SK-N-SH treated with all-trans-retinoic acid at 6 μM for 48 hours (cell line): ENCODE measurements at regions not wholly inside any gene's neighbourhood (a gene's known extent, or its start where the extent isn't known, plus 50 kb on each side); places are given as distances from the start of the nearest gene placed in this dataset.

Source experiments
- ATAC-seq: fragments of 200-7000 bp; cut with Tn5 transposase; 3 replicates; pipeline ENCODE4 v1.9.1; 2020; ENCODE audit warnings: mild to moderate bottlenecking, moderate library complexity
- ARNTL ChIP-seq: fragments of 450-650 bp; formaldehyde crosslinking; IDR thresholded peaks from 2 replicates; pipeline ENCODE4 v1.5.0; 2020; ENCODE audit warnings: low read depth, mild to moderate bottlenecking, moderate library complexity, borderline replicate concordance
- BACH2 ChIP-seq: fragments of 250-450 bp; sonication (Bioruptor Pico); IDR thresholded peaks from 2 replicates; pipeline ENCODE4 v1.9.0; 2021; ENCODE audit warnings: mild to moderate bottlenecking, borderline replicate concordance
- CREB5 ChIP-seq: fragments of 250-450 bp; sonication (Bioruptor Pico); IDR thresholded peaks from 2 replicates; pipeline ENCODE4 v1.5.1; 2020; ENCODE audit warnings: low read depth, mild to moderate bottlenecking, moderate library complexity
- CSDC2 ChIP-seq: fragments of 250-450 bp; sonication (Bioruptor Pico); IDR thresholded peaks from 2 replicates; pipeline ENCODE4 v1.5.0; 2020; ENCODE audit warnings: mild to moderate bottlenecking, moderate library complexity
- CSRNP3 ChIP-seq: fragments of 250-450 bp; sonication (Bioruptor Pico); IDR thresholded peaks from 2 replicates; pipeline ENCODE4 v1.5.1; 2021; ENCODE audit warnings: mild to moderate bottlenecking, moderate library complexity
- ESRRG ChIP-seq: fragments of 250-450 bp; sonication (Bioruptor Pico); IDR thresholded peaks from 2 replicates; pipeline ENCODE4 v1.6.1; 2021; ENCODE audit warnings: mild to moderate bottlenecking
- GLIS3 ChIP-seq: fragments of 250-450 bp; sonication (Bioruptor Pico); IDR thresholded peaks from 2 replicates; pipeline ENCODE4 v1.5.0; 2020; ENCODE audit warnings: mild to moderate bottlenecking, moderate library complexity
- ISL1 ChIP-seq: fragments of 250-450 bp; sonication (Bioruptor Pico); IDR thresholded peaks from 2 replicates; pipeline ENCODE4 v2.1.2; 2022; ENCODE audit warnings: mild to moderate bottlenecking, moderate library complexity
- OSR1 ChIP-seq: fragments of 250-450 bp; sonication (Bioruptor Pico); IDR thresholded peaks from 2 replicates; pipeline ENCODE4 v1.8.0; 2022; ENCODE audit warnings: moderate library complexity, mild to moderate bottlenecking, inconsistent platforms
- PATZ1 ChIP-seq: fragments of 250-450 bp; sonication (Bioruptor Pico); IDR thresholded peaks from 2 replicates; pipeline ENCODE4 v1.8.0; 2020; ENCODE audit warnings: mild to moderate bottlenecking, moderate library complexity, borderline replicate concordance
- POU6F1 ChIP-seq: fragments of 250-450 bp; sonication (Bioruptor Pico); IDR thresholded peaks from 2 replicates; pipeline ENCODE4 v1.8.0; 2021; ENCODE audit warnings: low read depth, mild to moderate bottlenecking, moderate library complexity, borderline replicate concordance
- PPARA ChIP-seq: fragments of 250-450 bp; sonication (Bioruptor Pico); IDR thresholded peaks from 2 replicates; pipeline ENCODE4 v1.5.0; 2020; ENCODE audit warnings: mild to moderate bottlenecking, borderline replicate concordance
- RARB ChIP-seq: fragments of 250-450 bp; sonication (Bioruptor Pico); IDR thresholded peaks from 2 replicates; pipeline ENCODE4 v1.8.0; 2021; ENCODE audit warnings: mild to moderate bottlenecking, moderate library complexity
- SNAI2 ChIP-seq: fragments of 250-450 bp; sonication (Bioruptor Pico); IDR thresholded peaks from 2 replicates; pipeline ENCODE4 v1.5.0; 2020; ENCODE audit warnings: mild to moderate bottlenecking, moderate library complexity
- TCF4 ChIP-seq: fragments of 250-450 bp; sonication (Bioruptor Pico); IDR thresholded peaks from 2 replicates; pipeline ENCODE4 v1.8.0; 2021; ENCODE audit warnings: mild to moderate bottlenecking, moderate library complexity, borderline replicate concordance
- TOX ChIP-seq: fragments of 250-450 bp; sonication (Bioruptor Pico); IDR thresholded peaks from 2 replicates; pipeline ENCODE4 v1.8.0; 2021; ENCODE audit warnings: mild to moderate bottlenecking, moderate library complexity, borderline replicate concordance
- TSHZ2 ChIP-seq: fragments of 250-450 bp; sonication (Bioruptor Pico); IDR thresholded peaks from 2 replicates; pipeline ENCODE4 v1.5.0; 2020; ENCODE audit warnings: mild to moderate bottlenecking, moderate library complexity
- ZC3H10 ChIP-seq: fragments of 250-450 bp; sonication (Bioruptor Pico); IDR thresholded peaks from 2 replicates; pipeline ENCODE4 v1.5.1; 2021; ENCODE audit warnings: mild to moderate bottlenecking, moderate library complexity
- ZFP3 ChIP-seq: fragments of 250-450 bp; sonication (Bioruptor Pico); IDR thresholded peaks from 2 replicates; pipeline ENCODE4 v1.5.0; 2020; ENCODE audit warnings: mild to moderate bottlenecking, moderate library complexity
- ZFP30 ChIP-seq: fragments of 450-650 bp; formaldehyde crosslinking; IDR thresholded peaks from 2 replicates; pipeline ENCODE4 v1.5.0; 2022; ENCODE audit warnings: mild to moderate bottlenecking, moderate library complexity
- ZNF565 ChIP-seq: fragments of 450-650 bp; formaldehyde crosslinking; conservative IDR thresholded peaks from 2 replicates; pipeline ENCODE4 v1.5.0; 2020; ENCODE audit warnings: low read depth, mild to moderate bottlenecking, moderate library complexity
- ZNF70 ChIP-seq: fragments of 450-650 bp; formaldehyde crosslinking; IDR thresholded peaks from 2 replicates; pipeline ENCODE4 v1.5.0; 2020; ENCODE audit warnings: mild to moderate bottlenecking, moderate library complexity
- ZNF8 ChIP-seq: fragments of 450-650 bp; formaldehyde crosslinking; IDR thresholded peaks from 2 replicates; pipeline ENCODE4 v1.5.0; 2020; ENCODE audit warnings: mild to moderate bottlenecking, moderate library complexity

DNA sequence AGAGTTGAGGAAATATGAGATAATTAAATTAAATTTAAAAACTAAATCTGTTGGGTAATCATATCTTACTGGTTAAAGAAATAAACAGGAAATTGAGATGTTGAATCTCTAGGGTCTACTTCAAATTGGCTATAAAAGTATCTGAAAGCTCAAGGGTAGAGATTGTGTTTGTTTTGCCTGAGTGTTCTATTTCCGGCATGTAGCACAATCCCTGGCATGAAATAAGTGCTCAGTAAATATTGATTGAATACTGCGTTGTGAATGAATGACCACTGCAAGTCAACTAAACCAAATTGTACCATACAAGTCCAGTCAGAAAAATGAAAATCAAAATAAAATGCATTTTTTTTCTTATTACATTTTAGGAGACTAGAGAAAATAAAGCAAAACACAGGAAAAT lies 709.8 kb downstream of the EPM2A start (continued):
- no peak for TF ChIP-seq ZFP3
- TF ChIP-seq CREB5 (CRISPR knock-in tag): no peak
- TF ChIP-seq POU6F1 (CRISPR knock-in tag): no peak
- no peak for TF ChIP-seq BACH2
- TF ChIP-seq, all 23 proteins: peak for 0

DNA sequence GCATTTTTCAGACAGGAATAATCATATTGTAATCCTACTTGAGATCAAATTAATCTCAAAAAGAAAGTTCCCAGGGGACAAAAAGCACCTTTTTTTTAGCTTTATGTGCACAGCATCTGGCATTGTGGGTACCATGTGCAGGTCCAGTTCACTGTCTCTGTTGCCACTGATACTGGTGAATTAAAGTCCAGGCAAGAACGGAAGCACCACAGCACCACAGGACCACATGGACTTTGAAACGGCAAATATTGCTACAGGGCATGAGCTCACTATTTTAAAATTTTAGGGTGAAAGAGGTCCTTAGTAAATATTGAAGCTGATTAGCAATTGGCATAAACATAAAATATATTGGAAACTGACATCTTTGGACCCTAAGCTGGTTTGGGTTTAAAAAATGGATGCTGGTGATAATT lies 709.0 kb downstream of the EPM2A start:
- no peak for TF ChIP-seq ZNF70
- TF ChIP-seq ZC3H10: no peak
- TF ChIP-seq, all 23 proteins: peak for 0
- no peak for ATAC-seq

DNA sequence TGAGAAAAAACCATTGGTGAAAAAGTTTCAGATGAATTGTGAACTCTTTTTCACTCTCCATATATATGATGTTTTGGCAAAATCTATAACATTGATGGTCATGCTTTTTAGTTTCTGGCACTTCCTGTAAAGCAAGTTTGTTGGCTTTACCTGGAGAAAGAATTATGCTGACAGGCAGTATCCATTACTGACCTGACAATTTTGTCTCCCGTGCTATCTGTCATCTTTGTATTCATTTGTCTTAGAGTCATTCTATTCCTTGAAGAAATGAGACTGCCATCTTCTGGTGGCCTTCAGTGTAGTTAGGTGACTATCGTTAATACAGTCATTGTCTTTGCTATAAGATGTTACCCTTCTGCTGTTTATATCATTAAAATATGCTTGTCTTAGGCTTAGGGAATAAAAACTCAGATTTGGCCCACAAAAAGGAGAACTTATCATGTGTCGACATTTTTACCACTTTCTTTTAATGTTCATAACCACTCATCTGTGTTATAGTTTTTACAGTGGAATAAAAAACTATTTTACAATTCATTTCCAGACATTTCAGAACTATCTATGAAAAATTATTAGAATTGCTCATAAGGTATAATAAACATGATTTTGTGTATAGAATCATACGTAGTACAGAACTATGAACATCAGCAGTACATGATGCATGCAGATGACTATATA lies 707.0 kb downstream of the EPM2A start:
- ATAC-seq: peak; percentile 74
- TF ChIP-seq PPARA (CRISPR knock-in tag) (no peak), ZFP30 (CRISPR knock-in tag) (no peak), TOX (no peak), ZNF8 (CRISPR knock-in tag) (no peak), PATZ1 (CRISPR knock-in tag) (no peak), GLIS3 (CRISPR knock-in tag) (no peak), TCF4 (CRISPR knock-in tag) (no peak), POU6F1 (CRISPR knock-in tag) (no peak), ZNF565 (no peak), CSDC2 (CRISPR knock-in tag) (no peak), ZC3H10 (no peak), BACH2 (no peak), ISL1 (no peak), SNAI2 (CRISPR knock-in tag) (no peak), TSHZ2 (no peak)

GRCh38 chr6:145031001-145031400 lies 704.3 kb downstream of the EPM2A start:
- no peak for ATAC-seq
- TF ChIP-seq PATZ1 (CRISPR knock-in tag): no peak
- no peak for TF ChIP-seq ARNTL (CRISPR knock-in tag)
- TF ChIP-seq ZNF565: no peak
- no peak for TF ChIP-seq ESRRG (CRISPR knock-in tag)
- TF ChIP-seq RARB (CRISPR knock-in tag): no peak
- no peak for TF ChIP-seq OSR1 (CRISPR knock-in tag)
- no peak for TF ChIP-seq ZFP30 (CRISPR knock-in tag)
- TF ChIP-seq CSRNP3 (CRISPR knock-in tag): no peak
- TF ChIP-seq ZNF70: no peak
- TF ChIP-seq ISL1: no peak
- no peak for TF ChIP-seq TOX
- no peak for TF ChIP-seq POU6F1 (CRISPR knock-in tag)
